ENCODE measurements at regions not wholly inside any gene's neighbourhood (a gene's known extent, or its start where the extent isn't known, plus 50 kb on each side); places are given as distances from the start of the nearest gene placed in this dataset.

GRCh38 chr1:222399197-222399596, 148.7 kb downstream of the HHIPL2 start:
- DNase-seq (ENCODE audit: low spot score) = no peak
- Histone ChIP-seq H3K4me2 (no peak overlapping the region), H3K4me1 (ENCODE audit: insufficient read depth) (no peaks in the 10 kb centered on the region), H3K9me3 (ENCODE audit: low read depth) (no peaks in the 10 kb centered on the region), H3K36me3 (replicated peaks; ENCODE audit: insufficient read depth, low read depth) (no peaks in the 10 kb centered on the region), H4K20me1 (ENCODE audit: insufficient read depth, poor library complexity, severe bottlenecking) (no peaks in the 10 kb centered on the region), H3K27me3 (no peaks in the 10 kb centered on the region), H3K79me2 (no peaks in the 10 kb centered on the region), H2AFZ (no peak overlapping the region), H3K27ac (no peak overlapping the region), H3K9me2 (replicated peaks; ENCODE audit: insufficient read depth) (no peaks in the 10 kb centered on the region), H3K4me3 (no peak overlapping the region)
- no peak for TF ChIP-seq EZH2 (IDR thresholded peaks at IDR 0.05; ENCODE audit: borderline replicate concordance)

- TF ChIP-seq CTCF (IDR thresholded peaks at IDR 0.05; ENCODE audit: poor library complexity) = no peak
- TF ChIP-seq EZH2 (IDR thresholded peaks at IDR 0.05; ENCODE audit: borderline replicate concordance) = no peak
- TF ChIP-seq EZH2phosphoT487 (IDR thresholded peaks at IDR 0.05; ENCODE audit: low read depth, severe bottlenecking, unreplicated experiment) = no peak
- H3K36me3 ChIP-seq (replicated peaks; ENCODE audit: insufficient read depth, low read depth) = no peaks in the 10 kb centered on the region
- no peaks in the 10 kb centered on the region for H3K9me3 ChIP-seq (ENCODE audit: low read depth)
- no peaks in the 10 kb centered on the region for H3K9me2 ChIP-seq (replicated peaks; ENCODE audit: insufficient read depth)
- WGBS (ENCODE audit: low lambda C conversion rate, missing lambda C conversion rate) = 65% methylated on average over 1 of the region's 1 CpG
- no peaks in the 10 kb centered on the region for H3K4me1 ChIP-seq (ENCODE audit: insufficient read depth)
- no peak overlapping the region for H3K4me2 ChIP-seq
- H3K79me2 ChIP-seq = no peaks in the 10 kb centered on the region
- no peak for DNase-seq (ENCODE audit: low spot score)
- H3K27ac ChIP-seq = no peak overlapping the region
- no peaks in the 10 kb centered on the region for H4K20me1 ChIP-seq (ENCODE audit: insufficient read depth, poor library complexity, severe bottlenecking)
- H3K4me3 ChIP-seq = no peak overlapping the region
- no peak overlapping the region for H2AFZ ChIP-seq
- H3K27me3 ChIP-seq = no peaks in the 10 kb centered on the region
Measured at GRCh38 chr1:222394224-222394623, 153.7 kb downstream of the HHIPL2 start.

- 86% methylated on average over 3 of the region's 3 CpGs for WGBS (ENCODE audit: low lambda C conversion rate, missing lambda C conversion rate)
Measured at GRCh38 chr1:222392556-222392955, 155.3 kb downstream of the HHIPL2 start.

GRCh38 chr1:222390181-222390580, 157.7 kb downstream of the HHIPL2 start:
- no peak overlapping the region for H2AFZ ChIP-seq
- DNase-seq (ENCODE audit: low spot score) = no peak
- TF ChIP-seq EZH2 (IDR thresholded peaks at IDR 0.05; ENCODE audit: borderline replicate concordance) = no peak
- TF ChIP-seq EZH2phosphoT487 (IDR thresholded peaks at IDR 0.05; ENCODE audit: low read depth, severe bottlenecking, unreplicated experiment) = no peak
- no peak for TF ChIP-seq CTCF (IDR thresholded peaks at IDR 0.05; ENCODE audit: poor library complexity)
- no peaks in the 10 kb centered on the region for H3K27me3 ChIP-seq
- no peak overlapping the region for H3K4me2 ChIP-seq
- no peak overlapping the region for H3K4me3 ChIP-seq
- no peaks in the 10 kb centered on the region for H3K9me2 ChIP-seq (replicated peaks; ENCODE audit: insufficient read depth)
- H3K4me1 ChIP-seq (ENCODE audit: insufficient read depth) = no peaks in the 10 kb centered on the region
- no peaks in the 10 kb centered on the region for H3K36me3 ChIP-seq (replicated peaks; ENCODE audit: insufficient read depth, low read depth)
- no peak overlapping the region for H3K27ac ChIP-seq
- WGBS (ENCODE audit: low lambda C conversion rate, missing lambda C conversion rate) = 85% methylated on average over 2 of the region's 2 CpGs
- no peaks in the 10 kb centered on the region for H3K79me2 ChIP-seq
- no peaks in the 10 kb centered on the region for H3K9me3 ChIP-seq (ENCODE audit: low read depth)
- no peaks in the 10 kb centered on the region for H4K20me1 ChIP-seq (ENCODE audit: insufficient read depth, poor library complexity, severe bottlenecking)

More at GRCh38 chr1:222392556-222392955, 155.3 kb downstream of the HHIPL2 start:
- Histone ChIP-seq H3K9me2 (replicated peaks; ENCODE audit: insufficient read depth) (no peaks in the 10 kb centered on the region), H3K9me3 (ENCODE audit: low read depth) (no peaks in the 10 kb centered on the region), H3K27me3 (no peaks in the 10 kb centered on the region), H3K4me3 (no peak overlapping the region), H4K20me1 (ENCODE audit: insufficient read depth, poor library complexity, severe bottlenecking) (no peaks in the 10 kb centered on the region), H3K27ac (no peak overlapping the region), H2AFZ (no peak overlapping the region), H3K79me2 (no peaks in the 10 kb centered on the region), H3K4me2 (no peak overlapping the region), H3K4me1 (ENCODE audit: insufficient read depth) (no peaks in the 10 kb centered on the region), H3K36me3 (replicated peaks; ENCODE audit: insufficient read depth, low read depth) (no peaks in the 10 kb centered on the region)
- no peak for DNase-seq (ENCODE audit: low spot score)
- TF ChIP-seq EZH2phosphoT487 (IDR thresholded peaks at IDR 0.05; ENCODE audit: low read depth, severe bottlenecking, unreplicated experiment) (no peak), EZH2 (IDR thresholded peaks at IDR 0.05; ENCODE audit: borderline replicate concordance) (no peak), CTCF (IDR thresholded peaks at IDR 0.05; ENCODE audit: poor library complexity) (no peak)

Data from hepatocyte (in vitro differentiated cells).